GM21423 (cell line): ENCODE measurements at regions not wholly inside any gene's neighbourhood (a gene's known extent, or its start where the extent isn't known, plus 50 kb on each side); places are given as distances from the start of the nearest gene placed in this dataset.
"Not testable (repeated sequence)": the region's sequence is repeated elsewhere in the genome, so short reads cannot be mapped to it uniquely, and the experiment has no call there.

Experiments
- ATAC-seq: cut with Tn5 transposase; IDR thresholded peaks from one replicate; pipeline ENCODE4 v1.9.1; 2021; ENCODE audit warnings: mild to moderate bottlenecking, moderate library complexity; ENCODE audit not compliant: unreplicated experiment

- not testable (repeated sequence) for ATAC-seq
Observed at GRCh38 chr7:76926416-76926815, 105.7 kb downstream of the SPDYE17 start.

GRCh38 chr7:76924756-76925155 lies 107.4 kb downstream of the SPDYE17 start:
- ATAC-seq = not testable (repeated sequence)

- not testable (repeated sequence) for ATAC-seq
Observed at GRCh38 chr7:76918619-76919018, 113.5 kb downstream of the SPDYE17 start.

GRCh38 chr7:76914361-76914760 lies 117.8 kb downstream of the SPDYE17 start:
- not testable (repeated sequence) for ATAC-seq

GRCh38 chr7:76912011-76912814 lies 119.9 kb downstream of the SPDYE17 start:
- not testable (repeated sequence) for ATAC-seq

GRCh38 chr7:76904688-76905087 lies 127.5 kb downstream of the SPDYE17 start:
- not testable (repeated sequence) for ATAC-seq

GRCh38 chr7:76901944-76902710 lies 130.0 kb downstream of the SPDYE17 start:
- ATAC-seq = not testable (repeated sequence)

GRCh38 chr7:76898807-76899206 lies 133.4 kb downstream of the SPDYE17 start:
- ATAC-seq = not testable (repeated sequence)

- ATAC-seq = not testable (repeated sequence)
Observed at GRCh38 chr7:76897007-76897406, 135.2 kb downstream of the SPDYE17 start.

GRCh38 chr7:76895696-76896095 lies 136.5 kb downstream of the SPDYE17 start:
- ATAC-seq = not testable (repeated sequence)

GRCh38 chr7:76891771-76892170 lies 140.4 kb downstream of the SPDYE17 start:
- ATAC-seq = not testable (repeated sequence)

- ATAC-seq = not testable (repeated sequence)
Observed at GRCh38 chr7:76879733-76880288, 152.3 kb downstream of the SPDYE17 start.

- not testable (repeated sequence) for ATAC-seq
Observed at GRCh38 chr7:76875760-76876159, 156.4 kb downstream of the SPDYE17 start.

- not testable (repeated sequence) for ATAC-seq
Observed at GRCh38 chr7:76870504-76870808, 161.7 kb downstream of the SPDYE17 start.

- ATAC-seq = not testable (repeated sequence)
Observed at GRCh38 chr7:76867364-76867889, 164.7 kb downstream of the SPDYE17 start.

GRCh38 chr7:76863150-76863773 lies 168.9 kb downstream of the SPDYE17 start:
- not testable (repeated sequence) for ATAC-seq

- not testable (repeated sequence) for ATAC-seq
Observed at GRCh38 chr7:76862241-76862640, 169.9 kb downstream of the SPDYE17 start.

- ATAC-seq = not testable (repeated sequence)
Observed at GRCh38 chr7:76859933-76860332, 172.2 kb downstream of the SPDYE17 start.

- ATAC-seq = not testable (repeated sequence)
Observed at GRCh38 chr7:76854631-76855030, 177.5 kb downstream of the SPDYE17 start.

GRCh38 chr7:76852787-76853584 lies 179.2 kb downstream of the SPDYE17 start:
- ATAC-seq = not testable (repeated sequence)
